Gastrocnemius medialis (tissue), 4 donors: ENCODE measurements at regions not wholly inside any gene's neighbourhood (a gene's known extent, or its start where the extent isn't known, plus 50 kb on each side); places are given as distances from the start of the nearest gene placed in this dataset.

Source experiments
- ATAC-seq, 2 donors: fragments of 150-250 bp; one replicate each; pipeline ENCODE4 v1.9.1; 2016
- DNase-seq, 2 donors: peaks; one replicate each; pipeline ENCODE4 v3.0.0-alpha.2; 2019
- H3K27ac ChIP-seq, 4 donors: fragments of 200-600 bp; sonication (generic); 1 replicate in 1 of 4; 2 replicates in 3 of 4; pipeline ENCODE4 v1.5.1; 2016 to 2018; ENCODE audit warnings: mild to moderate bottlenecking in 2 of 4, moderate library complexity in 1 of 4
- H3K27me3 ChIP-seq, 3 donors: fragments of 200-600 bp; sonication (generic) in 2 of 3; 1 replicate in 1 of 3; 2 replicates in 2 of 3; pipeline versions ENCODE4 v1.5.1 to v1.6.0; 2016 to 2019; ENCODE audit warnings: mild to moderate bottlenecking in 1 of 3, moderate library complexity in 1 of 3
- H3K36me3 ChIP-seq, 2 donors: fragments of 200-600 bp; sonication (generic) in 1 of 2; one replicate each; pipeline ENCODE4 v1.5.1; 2017 to 2018
- H3K4me1 ChIP-seq, 2 donors: fragments of 200-600 bp; sonication (generic) in 1 of 2; one replicate each; pipeline ENCODE4 v1.5.1; 2016 to 2017; ENCODE audit warnings: mild to moderate bottlenecking in 2 of 2
- H3K4me3 ChIP-seq, 4 donors: fragments of 200-600 bp; sonication (generic) in 3 of 4; 1 replicate in 1 of 4; 2 replicates in 3 of 4; pipeline ENCODE4 v1.5.1; 2016 to 2019; ENCODE audit warnings: mild to moderate bottlenecking in 2 of 4
- H3K9me3 ChIP-seq, 3 donors: fragments of 200-600 bp; sonication (generic) in 2 of 3; 1 replicate in 1 of 3; 2 replicates in 2 of 3; pipeline ENCODE4 v1.5.1; 2016 to 2019
- CTCF ChIP-seq, 5 experiments: fragments of 450-650 bp in 3 of 5; fragments of 200-600 bp in 2 of 5; sonication (generic) in 2 of 5; IDR thresholded peaks in 4 of 5; conservative IDR thresholded peaks in 1 of 5; 1 replicate in 4 of 5; 2 replicates in 1 of 5; pipeline ENCODE4 v1.5.1; 2016 to 2019; ENCODE audit warnings: antibody characterized with exemption in 5 of 5, mild to moderate bottlenecking in 3 of 5, moderate library complexity in 3 of 5
- POLR2A ChIP-seq, 2 donors: fragments of 450-650 bp; IDR thresholded peaks; one replicate each; pipeline ENCODE4 v1.6.1; 2017; ENCODE audit warnings: antibody characterized with exemption in 2 of 2, mild to moderate bottlenecking in 2 of 2, moderate library complexity in 2 of 2
- in situ Hi-C, 4 donors: fragments of 200-750 bp; cut with MboI; loops; one replicate each; pipeline versions ENCODE4 v1.15.0 to v1.8.0; 2017; ENCODE audit warnings: low sequenced_read_pairs in 4 of 4
- intact Hi-C: fragments of 100-400 bp; cut with DNase I; formaldehyde crosslinking; loops from one replicate; pipeline ENCODE4 v1.15.1; 2023; ENCODE audit warnings: low total_unique reads

- DNase-seq (no peak), ATAC-seq (no peak)
- intact Hi-C loops (no loop called here), in situ Hi-C loops (no loop called here)
- no peaks in the 10 kb centered on the region for H3K36me3 ChIP-seq
- H3K4me3 ChIP-seq = no peak overlapping the region
- no peaks in the 10 kb centered on the region for H3K27me3 ChIP-seq
- H3K27ac ChIP-seq = no peak overlapping the region
- H3K4me1 ChIP-seq = no peaks in the 10 kb centered on the region
- TF ChIP-seq POLR2A (IDR thresholded peaks at IDR 0.05) (no peak), CTCF (IDR thresholded peaks at IDR 0.05 in 4 of 5, conservative IDR thresholded peaks at IDR 0.05 in 1 of 5) (no peak)
- no peaks in the 10 kb centered on the region for H3K9me3 ChIP-seq
These were observed 178.8 kb upstream of the NXPH2 start for GRCh38 chr2:138959031-138959430.

GRCh38 chr2:138956116-138956515 is 175.9 kb upstream of the NXPH2 start:
- DNase-seq (no peak), ATAC-seq (no peak)
- H3K9me3 ChIP-seq = no peaks in the 10 kb centered on the region
- in situ Hi-C loops (no loop called here), intact Hi-C loops (no loop called here)
- TF ChIP-seq CTCF (IDR thresholded peaks at IDR 0.05 in 4 of 5, conservative IDR thresholded peaks at IDR 0.05 in 1 of 5) = no peak
- no peak for TF ChIP-seq POLR2A (IDR thresholded peaks at IDR 0.05)
- H3K36me3 ChIP-seq = no peaks in the 10 kb centered on the region
- H3K4me3 ChIP-seq = no peak overlapping the region
- H3K27me3 ChIP-seq = no peaks in the 10 kb centered on the region
- H3K4me1 ChIP-seq = no peaks in the 10 kb centered on the region
- no peak overlapping the region for H3K27ac ChIP-seq

GRCh38 chr2:138950486-138950885 is 170.3 kb upstream of the NXPH2 start:
- intact Hi-C loops = no loop called here
- Histone ChIP-seq H3K36me3 (no peaks in the 10 kb centered on the region), H3K4me1 (no peaks in the 10 kb centered on the region), H3K4me3 (no peak overlapping the region), H3K27ac (no peak overlapping the region), H3K9me3 (no peaks in the 10 kb centered on the region), H3K27me3 (no peaks in the 10 kb centered on the region)
- no peak for ATAC-seq
- in situ Hi-C loops = no loop called here
- TF ChIP-seq POLR2A (IDR thresholded peaks at IDR 0.05) = no peak
- TF ChIP-seq CTCF (IDR thresholded peaks at IDR 0.05 in 4 of 5, conservative IDR thresholded peaks at IDR 0.05 in 1 of 5) = no peak
- DNase-seq = no peak

- Histone ChIP-seq H3K27ac (no peak overlapping the region), H3K36me3 (no peaks in the 10 kb centered on the region), H3K4me3 (no peak overlapping the region), H3K9me3 (no peaks in the 10 kb centered on the region), H3K4me1 (no peaks in the 10 kb centered on the region), H3K27me3 (no peaks in the 10 kb centered on the region)
- intact Hi-C loops (no loop called here), in situ Hi-C loops (no loop called here)
- TF ChIP-seq CTCF (IDR thresholded peaks at IDR 0.05 in 4 of 5, conservative IDR thresholded peaks at IDR 0.05 in 1 of 5) = no peak
- no peak for TF ChIP-seq POLR2A (IDR thresholded peaks at IDR 0.05)
- ATAC-seq = no peak
- DNase-seq = no peak
These were observed 169.3 kb upstream of the NXPH2 start for GRCh38 chr2:138949517-138949916.

- DNase-seq (peak; percentile 4 to 8), ATAC-seq (peak in 1 of 2 donors; percentile 47)
- Histone ChIP-seq H3K36me3 (no peaks in the 10 kb centered on the region), H3K4me1 (no peaks in the 10 kb centered on the region), H3K9me3 (no peaks in the 10 kb centered on the region), H3K27ac (no peak overlapping the region), H3K4me3 (no peak overlapping the region), H3K27me3 (no peaks in the 10 kb centered on the region)
- in situ Hi-C loops (no loop called here), intact Hi-C loops (no loop called here)
- TF ChIP-seq POLR2A (IDR thresholded peaks at IDR 0.05) = no peak
- TF ChIP-seq CTCF (IDR thresholded peaks at IDR 0.05 in 4 of 5, conservative IDR thresholded peaks at IDR 0.05 in 1 of 5) = no peak
These were observed 167.9 kb upstream of the NXPH2 start for GRCh38 chr2:138948070-138948539.
